ENCODE measurements at regions not wholly inside any gene's neighbourhood (a gene's known extent, or its start where the extent isn't known, plus 50 kb on each side); places are given as distances from the start of the nearest gene placed in this dataset.

DNA sequence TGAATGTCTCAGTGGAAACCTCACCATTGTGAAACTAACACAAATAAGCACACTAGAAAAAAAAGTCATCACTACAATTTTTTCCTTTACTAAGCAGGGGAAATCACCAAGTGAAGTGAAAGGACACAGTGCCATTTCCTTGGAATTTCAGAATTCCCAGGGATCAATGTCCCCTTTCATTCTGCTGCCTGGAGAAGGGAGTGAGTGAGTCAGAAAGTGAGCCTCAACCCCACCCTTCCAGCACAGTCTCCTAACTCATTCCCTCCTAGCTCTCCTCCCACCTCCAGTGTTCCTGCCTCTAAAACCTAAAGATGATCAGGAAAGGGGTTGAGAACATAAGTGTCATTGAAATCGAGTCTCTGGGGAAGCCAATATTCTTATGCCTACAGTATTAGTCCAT is 608.5 kb downstream of the RNF144A start:
- DNase-seq (ENCODE audit: low read depth, low spot score) = no peak
- H3K4me3 ChIP-seq (ENCODE audit: low read depth, low read length) = no peak overlapping the region
- TF ChIP-seq CTCF (IDR thresholded peaks at IDR 0.05; ENCODE audit: insufficient read depth, low read length, missing control alignments) = no peak
- POLR2A ChIA-PET = no interaction called here
- CTCF ChIA-PET = no interaction called here

DNA sequence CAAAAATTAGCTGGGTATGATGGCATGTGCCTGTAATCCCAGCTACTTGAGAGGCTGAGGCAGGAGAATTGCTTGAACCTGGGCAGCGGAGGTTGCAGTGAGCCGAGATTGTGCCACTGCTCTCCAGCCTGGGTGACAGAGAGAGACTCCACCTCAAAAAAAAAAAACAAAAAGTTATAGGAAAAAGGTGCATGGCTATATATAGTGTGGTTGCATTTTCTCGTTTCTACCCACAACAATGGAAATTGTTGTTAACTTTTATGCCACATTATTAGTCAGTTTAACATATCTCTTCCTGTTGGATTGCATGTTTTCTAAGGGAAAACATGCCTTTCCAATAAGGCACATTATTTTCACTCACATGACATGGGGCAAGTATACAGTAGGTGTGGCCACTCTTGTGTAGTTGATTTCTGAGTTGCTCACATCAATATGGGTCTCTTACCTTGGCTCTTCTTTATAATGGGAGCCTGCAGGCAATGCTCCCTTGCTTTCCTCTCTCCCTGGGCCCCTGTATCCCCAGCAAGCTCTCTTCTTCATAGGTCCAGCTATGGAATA is 610.0 kb downstream of the RNF144A start:
- no peak for TF ChIP-seq CTCF (IDR thresholded peaks at IDR 0.05; ENCODE audit: insufficient read depth, low read length, missing control alignments)
- no peak for DNase-seq (ENCODE audit: low read depth, low spot score)
- no peak overlapping the region for H3K4me3 ChIP-seq (ENCODE audit: low read depth, low read length)
- ChIA-PET CTCF (no interaction called here), POLR2A (no interaction called here)

DNA sequence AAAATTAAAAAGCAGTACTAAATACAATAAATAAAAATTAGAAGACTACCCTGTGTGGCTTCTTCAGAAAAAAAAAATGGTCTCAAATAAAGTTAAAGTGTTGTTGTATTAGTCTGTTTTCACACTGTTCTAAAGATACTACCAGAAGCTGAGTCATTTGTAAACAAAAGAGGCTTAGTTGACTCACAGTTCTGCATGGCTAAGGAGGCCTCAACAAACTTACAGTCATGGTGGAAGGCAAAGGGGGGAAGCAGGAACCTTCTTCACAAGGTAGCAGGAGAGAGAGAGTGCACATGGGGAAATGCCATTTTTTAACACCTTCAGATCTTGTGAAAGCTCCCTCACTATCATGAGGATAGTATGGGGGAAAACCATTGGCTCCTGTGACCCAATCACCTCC is 612.8 kb downstream of the RNF144A start:
- no peak for DNase-seq (ENCODE audit: low read depth, low spot score)
- TF ChIP-seq CTCF (IDR thresholded peaks at IDR 0.05; ENCODE audit: insufficient read depth, low read length, missing control alignments) = no peak
- POLR2A ChIA-PET = no interaction called here
- CTCF ChIA-PET = no interaction called here
- H3K4me3 ChIP-seq (ENCODE audit: low read depth, low read length) = no peak overlapping the region

- CTCF ChIA-PET = no interaction called here
- no peak for TF ChIP-seq CTCF (IDR thresholded peaks at IDR 0.05; ENCODE audit: insufficient read depth, low read length, missing control alignments)
Observed at GRCh38 chr2:7539077-7539476, 621.9 kb downstream of the RNF144A start.

DNA sequence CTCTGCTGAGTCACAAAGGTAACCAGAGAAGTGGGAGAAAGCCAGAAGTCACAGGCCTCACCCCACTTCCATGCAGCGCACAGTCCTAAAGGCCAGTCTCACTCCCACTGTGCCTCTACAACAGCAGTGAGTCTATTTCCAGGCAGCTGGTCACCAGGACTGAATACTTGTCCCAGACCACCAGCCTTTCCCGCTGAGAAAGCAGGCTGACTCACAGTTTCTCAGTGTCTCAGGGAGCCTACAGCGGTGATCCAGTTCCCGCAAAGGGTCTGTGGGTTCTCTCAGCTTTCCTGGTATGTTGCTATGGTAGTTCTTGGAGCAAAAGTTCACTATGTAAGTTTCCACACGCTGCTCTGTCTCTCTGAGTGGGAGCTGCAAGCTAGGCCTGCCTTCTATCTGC is 622.5 kb downstream of the RNF144A start:
- TF ChIP-seq CTCF (IDR thresholded peaks at IDR 0.05; ENCODE audit: insufficient read depth, low read length, missing control alignments) = no peak
- ChIA-PET POLR2A (interaction anchor here (0.7 kb wide), 1 partner anchor 19 kb away, joined by 3 read pairs; no protein-coding TSS in a partner anchor), CTCF (no interaction called here)
- no peak overlapping the region for H3K4me3 ChIP-seq (ENCODE audit: low read depth, low read length)
- peak; percentile 59 for DNase-seq (ENCODE audit: low read depth, low spot score)

More at GRCh38 chr2:7539077-7539476, 621.9 kb downstream of the RNF144A start:
- no peak overlapping the region for H3K4me3 ChIP-seq (ENCODE audit: low read depth, low read length)
- POLR2A ChIA-PET = no interaction called here
- DNase-seq (ENCODE audit: low read depth, low spot score) = no peak

DNA sequence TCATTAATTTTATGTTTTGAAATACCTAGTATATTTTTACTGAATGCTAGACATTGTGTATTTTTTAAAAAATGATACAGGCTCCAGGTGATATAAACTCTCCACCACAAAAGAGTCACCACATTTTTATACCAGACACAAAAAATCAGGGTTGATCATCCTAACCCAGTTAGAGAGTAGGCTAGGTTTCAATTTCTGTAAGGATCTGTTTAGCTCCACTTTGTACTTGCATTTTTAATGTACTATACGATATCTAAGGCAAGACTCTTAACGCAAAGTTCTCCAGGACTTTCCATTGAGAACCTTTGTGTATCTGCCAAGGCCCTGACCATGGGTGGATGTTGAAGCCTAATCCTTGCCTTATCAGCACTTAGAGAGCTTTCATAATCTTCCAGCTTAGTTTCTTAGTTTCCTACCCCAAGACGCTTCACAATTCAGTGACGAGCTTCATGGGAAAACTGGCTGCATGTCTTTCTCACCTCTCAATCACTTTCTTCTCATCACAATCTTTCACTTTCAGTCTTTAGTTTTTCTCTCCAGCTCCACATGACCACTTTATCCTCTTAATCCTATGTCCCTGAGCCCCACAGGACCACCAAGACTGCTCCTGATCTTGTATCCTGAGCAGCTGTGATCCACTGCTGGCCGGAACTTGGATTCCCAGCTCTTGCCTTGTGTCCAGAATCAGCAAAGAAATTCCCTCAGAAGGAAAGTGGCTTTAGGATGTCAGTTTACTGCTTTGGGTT is 635.8 kb downstream of the RNF144A start:
- POLR2A ChIA-PET = no interaction called here
- DNase-seq (ENCODE audit: low read depth, low spot score) = no peak
- H3K4me3 ChIP-seq (ENCODE audit: low read depth, low read length) = no peak overlapping the region
- CTCF ChIA-PET = no interaction called here
- no peak for TF ChIP-seq CTCF (IDR thresholded peaks at IDR 0.05; ENCODE audit: insufficient read depth, low read length, missing control alignments)
